ENCODE measurements at regions not wholly inside any gene's neighbourhood (a gene's known extent, or its start where the extent isn't known, plus 50 kb on each side); places are given as distances from the start of the nearest gene placed in this dataset.

- TF ChIP-seq TOX (CRISPR knock-in tag; IDR thresholded peaks at IDR 0.05; ENCODE audit: borderline replicate concordance) (no peak), RARB (CRISPR knock-in tag; IDR thresholded peaks at IDR 0.05) (no peak), ARNTL (CRISPR knock-in tag; IDR thresholded peaks at IDR 0.05; ENCODE audit: borderline replicate concordance, low read depth) (no peak), SNAI2 (CRISPR knock-in tag; IDR thresholded peaks at IDR 0.05) (no peak), TSHZ2 (CRISPR knock-in tag; IDR thresholded peaks at IDR 0.05) (no peak), ESRRG (CRISPR knock-in tag; IDR thresholded peaks at IDR 0.05) (no peak)
These were observed 2661.4 kb downstream of the PCDH9 start for GRCh38 chr13:64568748-64569147.
